Stimulated activated CD4-positive, alpha-beta T cell treated with anti-CD3 and anti-CD28 coated beads, Interleukin-1b, Interleukin-23, amount 100 ng/mL, for 24 hours (primary cell): ENCODE measurements at regions not wholly inside any gene's neighbourhood (a gene's known extent, or its start where the extent isn't known, plus 50 kb on each side); places are given as distances from the start of the nearest gene placed in this dataset.
"Not testable (repeated sequence)": the region's sequence is repeated elsewhere in the genome, so short reads cannot be mapped to it uniquely, and the experiment has no call there.

Source experiments
- DNase-seq, 4 experiments: peaks; one replicate each; pipeline ENCODE4 v3.0.0-alpha.2; 2020; ENCODE audit warnings: low read depth in 4 of 4, low spot score in 1 of 4

DNA sequence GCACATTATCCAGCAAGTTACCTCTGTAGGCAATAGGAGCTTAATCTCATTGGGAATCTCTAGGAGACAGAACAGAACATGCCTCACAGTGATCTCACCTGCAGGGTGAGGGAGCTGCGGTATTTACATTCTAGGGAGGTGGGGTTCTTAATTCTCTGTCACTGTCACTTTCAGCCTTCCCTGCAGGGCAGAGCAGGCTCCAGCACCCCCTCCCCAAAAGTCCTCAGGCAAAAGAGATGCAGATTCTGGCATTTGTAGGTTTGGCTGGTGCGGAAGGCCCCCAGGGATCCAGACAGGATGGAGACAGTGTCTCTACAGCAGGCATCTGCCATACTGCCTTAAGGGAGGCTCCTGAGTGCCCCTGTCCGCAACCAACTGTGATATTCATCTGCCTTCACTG is 166.4 kb upstream of the ATP6AP2 start:
- no peak for DNase-seq

- DNase-seq = no peak
Measured at GRCh38 chrX:40411340-40412111, 169.2 kb upstream of the ATP6AP2 start.

GRCh38 chrX:40410859-40411258 is 169.9 kb upstream of the ATP6AP2 start:
- no peak for DNase-seq

- no peak for DNase-seq
Measured at GRCh38 chrX:40406330-40406859, 174.4 kb upstream of the ATP6AP2 start.

- no peak for DNase-seq
Measured at GRCh38 chrX:40405399-40405798, 175.4 kb upstream of the ATP6AP2 start.

DNA sequence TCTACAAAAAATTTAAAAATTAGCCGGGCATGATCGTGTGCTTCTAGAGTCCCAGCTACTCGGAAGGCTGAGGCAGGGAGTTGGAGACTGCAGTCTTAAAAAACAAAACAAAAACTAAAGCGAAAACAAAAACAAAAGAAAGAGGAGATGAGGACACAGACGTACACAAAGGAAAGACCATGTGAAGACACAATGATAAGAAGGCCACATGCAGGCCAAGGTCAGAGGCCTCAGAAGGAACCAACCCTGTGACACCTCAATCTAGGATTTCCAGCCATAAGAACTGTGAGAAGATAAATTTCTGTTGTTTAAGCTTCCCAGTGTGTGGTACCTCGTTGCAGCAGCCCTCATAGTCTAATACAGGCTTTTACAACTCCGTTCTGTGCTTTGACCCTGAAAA is 177.0 kb upstream of the ATP6AP2 start:
- DNase-seq = no peak

DNA sequence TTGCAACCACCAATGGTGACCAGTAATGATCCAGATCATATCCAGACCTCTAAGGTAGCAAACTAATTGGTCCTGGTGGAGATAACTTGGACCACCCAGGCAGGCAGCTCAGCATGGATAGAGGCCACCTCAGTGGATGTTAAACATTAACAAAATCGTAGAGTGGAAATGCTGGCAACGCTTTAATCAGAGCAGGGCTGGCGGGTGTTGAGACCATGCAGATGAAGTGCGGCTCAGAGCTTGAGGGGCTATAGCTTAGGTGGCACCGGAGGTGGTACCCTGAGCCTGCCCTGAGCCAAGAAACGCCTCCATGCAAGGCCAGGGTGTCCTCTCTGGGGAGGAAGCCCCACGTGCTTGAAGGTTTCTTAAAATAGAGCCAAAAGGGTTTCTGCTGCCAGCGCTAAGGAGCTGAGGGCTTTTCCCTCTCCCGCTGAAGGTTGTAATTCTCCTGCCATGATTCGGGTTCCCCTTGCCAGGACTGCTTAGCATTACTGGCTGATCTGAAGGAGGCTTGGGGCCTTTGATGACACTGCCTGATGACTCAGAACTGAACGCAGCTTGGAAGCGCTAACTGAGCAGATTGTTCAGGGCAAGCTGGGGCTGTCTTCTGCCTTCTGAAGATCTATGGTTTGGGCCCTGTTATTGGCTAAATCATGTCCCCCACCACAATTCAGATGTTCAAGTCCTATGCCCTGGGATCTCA is 177.8 kb upstream of the ATP6AP2 start:
- no peak for DNase-seq

GRCh38 chrX:40395102-40395501 is 185.7 kb upstream of the ATP6AP2 start:
- DNase-seq = no peak

DNA sequence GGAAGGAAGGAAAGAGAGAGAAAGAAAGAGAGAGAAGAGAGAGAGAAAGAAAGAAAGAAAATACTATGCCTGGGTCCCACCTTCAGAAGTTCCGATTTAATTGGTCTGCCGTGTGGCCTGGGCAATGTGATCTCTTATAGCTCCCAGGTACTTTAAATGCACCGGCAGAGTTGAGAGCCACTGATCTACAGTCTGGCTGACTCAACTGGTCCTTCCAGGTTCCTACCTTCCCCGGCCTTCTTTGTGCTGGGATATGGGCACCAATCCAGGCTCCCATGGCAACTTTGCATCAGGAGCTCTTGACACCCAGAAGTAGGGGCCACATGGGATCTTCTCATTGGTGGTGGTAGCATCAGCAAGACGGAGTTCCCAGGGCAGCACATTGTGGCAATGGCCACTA is 186.5 kb upstream of the ATP6AP2 start:
- no peak for DNase-seq

GRCh38 chrX:40392599-40392998 is 188.2 kb upstream of the ATP6AP2 start:
- no peak for DNase-seq

DNA sequence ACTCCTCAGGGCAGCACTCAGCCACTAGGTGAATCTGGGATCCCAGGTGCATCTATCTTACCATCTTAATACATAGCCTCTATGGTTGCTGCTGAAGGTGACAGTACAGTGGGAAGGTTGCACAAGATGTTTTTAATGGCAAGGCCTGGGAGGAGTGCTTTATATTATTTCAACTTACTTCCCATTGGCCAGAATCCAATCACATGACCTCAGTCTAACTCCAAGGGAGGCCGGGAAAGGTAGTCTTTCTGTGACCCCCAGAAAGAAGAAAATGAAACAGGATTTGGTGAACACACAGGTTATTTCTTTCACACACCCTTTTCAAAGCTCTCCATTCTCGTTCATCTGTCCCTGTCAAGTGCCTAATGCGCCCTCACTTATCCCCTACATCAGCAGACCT is 189.1 kb upstream of the ATP6AP2 start:
- no peak for DNase-seq

DNA sequence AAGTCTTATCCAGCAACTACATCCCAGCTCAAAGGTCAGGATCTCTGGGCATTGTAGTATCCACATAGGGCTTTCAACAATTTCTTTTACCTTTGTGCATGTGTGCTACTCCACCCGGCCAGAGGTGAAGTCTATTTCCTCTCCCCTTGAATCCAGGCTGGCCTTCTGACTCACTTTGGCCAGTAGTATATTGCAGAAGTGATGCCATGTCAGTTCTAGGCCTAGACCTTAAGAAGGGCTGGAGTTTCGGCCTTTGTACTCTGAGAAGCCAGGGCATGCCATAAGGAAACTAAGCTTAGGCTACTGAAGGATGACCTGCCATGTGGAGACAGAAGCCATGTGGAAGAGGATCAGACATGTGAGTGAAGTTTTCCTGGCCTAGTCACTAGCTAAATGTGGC is 191.2 kb upstream of the ATP6AP2 start:
- no peak for DNase-seq

DNA sequence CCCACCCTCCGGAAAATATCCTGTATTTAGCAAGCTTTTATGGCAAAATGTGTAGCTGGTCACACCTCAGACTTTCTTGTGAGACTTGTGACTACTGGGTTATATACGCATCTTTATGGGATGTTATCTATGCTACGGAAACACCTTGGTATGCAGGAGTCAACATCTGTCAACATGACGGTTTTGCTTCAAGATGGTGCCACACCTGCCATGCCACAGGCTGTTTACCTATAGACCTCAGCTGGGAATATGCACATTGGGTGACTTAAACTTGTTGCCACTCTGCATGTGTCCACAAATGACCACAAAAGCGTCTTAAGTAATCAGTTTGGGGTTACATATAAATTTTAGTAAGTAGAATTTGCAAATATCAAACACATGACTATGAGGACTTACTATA is 192.3 kb upstream of the ATP6AP2 start:
- no peak for DNase-seq

GRCh38 chrX:40387869-40388268 is 192.9 kb upstream of the ATP6AP2 start:
- DNase-seq = not testable (repeated sequence)

DNA sequence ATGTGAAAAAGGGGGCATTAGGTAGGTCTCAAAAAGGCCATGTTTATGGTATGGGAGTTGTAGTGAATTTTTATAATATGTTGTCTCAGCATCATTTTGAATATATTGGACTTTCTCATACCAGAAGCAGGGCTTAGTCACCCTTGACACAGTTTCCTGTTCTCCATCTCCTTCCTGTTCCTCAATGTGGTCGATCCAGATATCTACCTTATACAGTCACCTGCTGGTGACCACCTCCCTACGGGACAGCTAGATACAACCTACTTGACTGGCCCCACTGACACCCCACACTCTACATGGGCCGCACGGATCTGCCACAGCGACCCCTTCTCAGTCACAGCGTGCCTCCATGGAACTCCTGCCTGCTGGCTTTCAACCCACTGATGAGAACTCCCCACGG is 193.5 kb upstream of the ATP6AP2 start:
- DNase-seq = not testable (repeated sequence)

- DNase-seq = no peak
Measured at GRCh38 chrX:40385682-40386081, 195.1 kb upstream of the ATP6AP2 start.

DNA sequence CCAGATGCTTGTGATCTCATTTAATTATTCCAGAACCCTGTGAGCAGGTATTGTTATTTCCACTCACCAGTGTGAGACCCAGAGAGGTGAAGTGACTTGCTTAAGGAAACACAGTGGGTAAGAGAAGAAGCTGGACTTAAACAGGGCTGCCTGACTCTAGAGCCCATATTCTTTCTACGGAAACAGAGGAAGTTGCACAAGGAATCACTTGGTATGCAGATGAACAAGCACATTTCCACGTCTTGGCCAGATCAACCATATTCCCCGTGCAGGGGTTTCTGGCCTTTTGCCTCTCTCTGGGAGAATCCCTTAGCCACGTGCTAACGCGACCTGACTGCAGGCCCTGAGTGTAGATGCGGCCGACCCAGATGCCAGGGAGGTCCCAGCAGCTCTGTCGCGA is 195.5 kb upstream of the ATP6AP2 start:
- DNase-seq = no peak

GRCh38 chrX:40383969-40384368 is 196.8 kb upstream of the ATP6AP2 start:
- DNase-seq = no peak

DNA sequence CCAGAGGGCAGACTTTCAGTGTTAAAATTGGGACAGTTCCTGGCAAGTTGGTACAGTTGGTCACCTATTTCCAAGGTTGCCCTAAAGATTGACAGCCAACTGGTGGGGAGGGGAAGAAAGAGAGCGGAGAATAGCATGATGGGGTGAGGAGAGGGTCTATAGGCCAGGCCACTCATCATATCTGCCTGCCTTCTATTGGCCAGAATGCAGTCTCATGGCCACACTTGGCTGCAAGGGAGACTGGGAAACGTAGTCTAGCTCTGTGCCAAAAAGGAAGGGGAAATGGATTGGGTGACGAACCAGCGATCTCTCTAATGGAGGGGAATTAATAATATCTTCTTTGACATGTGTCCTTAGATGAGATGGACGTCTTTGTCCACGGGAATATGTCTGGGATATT is 197.4 kb upstream of the ATP6AP2 start:
- no peak for DNase-seq

DNA sequence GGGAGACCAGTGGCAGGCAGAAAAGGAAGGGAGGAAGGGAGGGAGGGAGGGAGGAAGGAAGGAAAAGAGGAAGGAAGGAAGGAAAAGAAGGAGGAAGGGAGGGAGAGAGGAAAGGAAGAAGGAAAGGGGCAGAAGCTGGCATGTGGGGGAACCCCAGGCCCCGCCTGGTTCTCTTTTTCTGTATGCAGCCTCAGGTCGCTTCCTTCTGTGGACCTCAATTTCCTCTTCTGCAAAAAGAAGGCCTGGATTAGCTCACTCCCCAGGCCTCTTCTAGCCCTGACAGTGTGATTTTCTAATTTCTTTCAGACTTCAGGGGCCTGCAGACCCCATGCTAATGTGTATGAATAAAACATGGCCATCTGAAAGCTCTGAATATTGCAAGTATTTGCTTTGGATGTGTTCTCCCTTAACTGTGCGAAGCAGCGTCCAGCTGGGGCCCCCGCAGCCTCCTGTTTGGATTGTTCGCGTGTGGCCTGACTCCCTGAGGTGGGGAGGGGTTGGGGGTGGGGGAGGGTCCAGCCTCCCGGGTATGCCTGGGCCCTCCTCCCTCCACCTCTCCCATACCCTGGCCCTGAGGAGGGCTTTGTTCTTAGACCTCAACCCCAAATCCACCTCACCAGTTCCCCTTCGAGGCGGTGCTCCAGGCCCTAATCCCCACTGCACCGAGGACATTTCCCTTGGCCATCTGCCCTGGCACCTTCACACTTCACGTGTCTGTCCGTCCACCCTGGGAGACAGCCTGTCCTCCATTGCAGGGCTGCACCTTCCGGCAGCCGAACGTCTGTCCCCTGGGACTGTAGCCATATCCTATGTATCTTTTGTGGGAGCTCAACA is 199.9 kb upstream of the ATP6AP2 start:
- no peak for DNase-seq

GRCh38 chrX:40377684-40378083 is 203.1 kb upstream of the ATP6AP2 start:
- no peak for DNase-seq

DNA sequence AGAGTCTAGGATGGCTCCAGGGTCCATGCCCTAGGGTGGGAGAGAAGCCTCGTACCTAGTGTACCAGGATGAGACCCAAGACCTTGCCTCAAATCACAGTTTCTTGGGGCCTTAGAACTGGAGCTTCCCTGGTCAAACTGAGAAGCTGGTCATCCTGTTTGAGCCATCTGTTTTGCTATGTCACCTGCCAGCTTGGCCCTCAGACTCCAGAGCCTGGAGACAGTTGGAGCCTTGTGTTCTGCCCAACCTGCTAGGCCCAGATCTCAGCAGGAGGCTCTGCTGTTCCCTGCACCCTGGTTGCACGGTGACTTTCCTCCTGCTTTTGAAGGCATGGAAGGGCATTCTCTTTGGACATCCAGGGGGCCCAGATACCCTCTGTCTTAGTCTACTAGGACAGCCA is 206.3 kb upstream of the ATP6AP2 start:
- no peak for DNase-seq
